HG03095 (cell line): ENCODE measurements at regions not wholly inside any gene's neighbourhood (a gene's known extent, or its start where the extent isn't known, plus 50 kb on each side); places are given as distances from the start of the nearest gene placed in this dataset.

ENCODE experiments used
- ATAC-seq: cut with Tn5 transposase; IDR thresholded peaks from one replicate; pipeline ENCODE4 v1.9.1; 2021; ENCODE audit warnings: moderate library complexity; ENCODE audit not compliant: unreplicated experiment

- ATAC-seq = no peak
Measured at GRCh38 chr3:31409389-31409788, 123.3 kb upstream of the STT3B start.

GRCh38 chr3:31409866-31410265 lies 122.9 kb upstream of the STT3B start:
- no peak for ATAC-seq

GRCh38 chr3:31410411-31410810 lies 122.3 kb upstream of the STT3B start:
- ATAC-seq = no peak

GRCh38 chr3:31412832-31413231 lies 119.9 kb upstream of the STT3B start:
- no peak for ATAC-seq

GRCh38 chr3:31413515-31413914 lies 119.2 kb upstream of the STT3B start:
- ATAC-seq = no peak

- no peak for ATAC-seq
Measured at GRCh38 chr3:31416980-31417379, 115.7 kb upstream of the STT3B start.

- ATAC-seq = no peak
Measured at GRCh38 chr3:31417486-31417885, 115.2 kb upstream of the STT3B start.

GRCh38 chr3:31420311-31420710 lies 112.4 kb upstream of the STT3B start:
- no peak for ATAC-seq

- ATAC-seq = no peak
Measured at GRCh38 chr3:31421314-31422048, 111.2 kb upstream of the STT3B start.

- ATAC-seq = no peak
Measured at GRCh38 chr3:31422237-31422636, 110.5 kb upstream of the STT3B start.

- ATAC-seq = no peak
Measured at GRCh38 chr3:31423482-31423881, 109.2 kb upstream of the STT3B start.

GRCh38 chr3:31425401-31425800 lies 107.3 kb upstream of the STT3B start:
- no peak for ATAC-seq

GRCh38 chr3:31427623-31428022 lies 105.1 kb upstream of the STT3B start:
- no peak for ATAC-seq

- ATAC-seq = no peak
Measured at GRCh38 chr3:31431321-31431720, 101.4 kb upstream of the STT3B start.

- ATAC-seq = no peak
Measured at GRCh38 chr3:31432897-31433678, 99.6 kb upstream of the STT3B start.

- no peak for ATAC-seq
Measured at GRCh38 chr3:31433679-31433992, 99.1 kb upstream of the STT3B start.

GRCh38 chr3:31434819-31435218 lies 97.9 kb upstream of the STT3B start:
- ATAC-seq = no peak

GRCh38 chr3:31436830-31437229 lies 95.9 kb upstream of the STT3B start:
- ATAC-seq = no peak

- no peak for ATAC-seq
Measured at GRCh38 chr3:31438742-31439141, 94.0 kb upstream of the STT3B start.

- ATAC-seq = no peak
Measured at GRCh38 chr3:31439890-31440750, 92.6 kb upstream of the STT3B start.

- ATAC-seq = no peak
Measured at GRCh38 chr3:31440878-31441277, 91.8 kb upstream of the STT3B start.

GRCh38 chr3:31442755-31443154 lies 90.0 kb upstream of the STT3B start:
- ATAC-seq = no peak
